ENCODE measurements at regions not wholly inside any gene's neighbourhood (a gene's known extent, or its start where the extent isn't known, plus 50 kb on each side); places are given as distances from the start of the nearest gene placed in this dataset.

DNA sequence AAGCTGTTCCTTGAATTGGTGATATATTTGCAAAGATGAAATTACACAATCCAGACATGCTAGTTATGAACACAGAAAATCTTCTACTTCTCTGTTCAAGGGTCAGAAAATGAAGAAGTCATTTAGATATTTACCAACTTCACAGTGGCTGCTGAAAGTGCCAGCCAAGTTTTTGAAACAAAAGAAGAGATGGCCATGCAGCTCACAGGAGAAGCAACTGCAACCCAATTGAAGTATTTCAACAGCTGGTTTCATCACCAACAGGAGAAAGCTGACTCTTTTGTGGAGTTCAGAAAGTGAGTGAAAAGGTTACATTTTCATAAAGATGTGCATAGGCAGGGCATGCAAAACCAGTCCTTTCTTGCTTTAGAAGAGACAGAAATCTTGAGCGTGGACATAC lies 70.1 kb upstream of the LSM6 start:
- TF ChIP-seq, protein P1, sequence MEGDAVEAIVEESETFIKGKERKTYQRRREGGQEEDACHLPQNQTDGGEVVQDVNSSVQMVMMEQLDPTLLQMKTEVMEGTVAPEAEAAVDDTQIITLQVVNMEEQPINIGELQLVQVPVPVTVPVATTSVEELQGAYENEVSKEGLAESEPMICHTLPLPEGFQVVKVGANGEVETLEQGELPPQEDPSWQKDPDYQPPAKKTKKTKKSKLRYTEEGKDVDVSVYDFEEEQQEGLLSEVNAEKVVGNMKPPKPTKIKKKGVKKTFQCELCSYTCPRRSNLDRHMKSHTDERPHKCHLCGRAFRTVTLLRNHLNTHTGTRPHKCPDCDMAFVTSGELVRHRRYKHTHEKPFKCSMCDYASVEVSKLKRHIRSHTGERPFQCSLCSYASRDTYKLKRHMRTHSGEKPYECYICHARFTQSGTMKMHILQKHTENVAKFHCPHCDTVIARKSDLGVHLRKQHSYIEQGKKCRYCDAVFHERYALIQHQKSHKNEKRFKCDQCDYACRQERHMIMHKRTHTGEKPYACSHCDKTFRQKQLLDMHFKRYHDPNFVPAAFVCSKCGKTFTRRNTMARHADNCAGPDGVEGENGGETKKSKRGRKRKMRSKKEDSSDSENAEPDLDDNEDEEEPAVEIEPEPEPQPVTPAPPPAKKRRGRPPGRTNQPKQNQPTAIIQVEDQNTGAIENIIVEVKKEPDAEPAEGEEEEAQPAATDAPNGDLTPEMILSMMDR (IDR thresholded peaks at IDR 0.05): no peak
- TF ChIP-seq EP300 (IDR thresholded peaks at IDR 0.05): no peak
- no peak for TF ChIP-seq POLR2A (IDR thresholded peaks at IDR 0.05)

Measured in ovary (tissue), 3 donors.